GM12878 (cell line): ENCODE measurements at regions not wholly inside any gene's neighbourhood (a gene's known extent, or its start where the extent isn't known, plus 50 kb on each side); places are given as distances from the start of the nearest gene placed in this dataset.

ENCODE experiments used
- CBX3 ChIP-seq: fragments of 200-600 bp; sonication (generic); IDR thresholded peaks from 2 replicates; pipeline ENCODE4 v1.6.1; 2016; ENCODE audit warnings: low read depth, borderline replicate concordance
- CHD1 ChIP-seq: IDR thresholded peaks from 2 replicates; pipeline ENCODE4 v1.6.1; 2012; ENCODE audit warnings: low read depth, low read length, improper control_type of control experiment
- EED ChIP-seq: sonication (generic); IDR thresholded peaks from 2 replicates; pipeline ENCODE4 v1.6.1; 2016; ENCODE audit warnings: antibody characterized with exemption, low read depth
- GABPA ChIP-seq: IDR thresholded peaks from 2 replicates; pipeline ENCODE4 v1.6.1; 2014; ENCODE audit warnings: antibody characterized with exemption, low read depth, mild to moderate bottlenecking, inconsistent platforms
- IRF5 ChIP-seq: fragments of 450-650 bp; IDR thresholded peaks from 2 replicates; pipeline ENCODE4 v1.6.1; 2017; ENCODE audit warnings: borderline replicate concordance
- MTA3 ChIP-seq: IDR thresholded peaks from 2 replicates; pipeline ENCODE4 v1.6.1; 2012; ENCODE audit warnings: low read length, inconsistent platforms, borderline replicate concordance
- NBN ChIP-seq: fragments of 450-650 bp; IDR thresholded peaks from 2 replicates; pipeline ENCODE4 v1.6.1; 2016
- PAX5 ChIP-seq: IDR thresholded peaks from 2 replicates; pipeline ENCODE4 v1.6.1; 2011; ENCODE audit warnings: low read depth, low read length, borderline replicate concordance
- RELB ChIP-seq: fragments of 450-650 bp; IDR thresholded peaks from 2 replicates; pipeline ENCODE4 v1.6.1; 2017; ENCODE audit warnings: low read depth, mild to moderate bottlenecking, moderate library complexity
- REST ChIP-seq: IDR thresholded peaks from 2 replicates; pipeline ENCODE4 v1.6.1; 2012; ENCODE audit warnings: mild to moderate bottlenecking, low read depth, low read length
- TCF7 ChIP-seq: IDR thresholded peaks from 2 replicates; pipeline ENCODE4 v1.6.1; 2014; ENCODE audit warnings: antibody characterized with exemption, borderline replicate concordance
- USF2 ChIP-seq: IDR thresholded peaks from 2 replicates; pipeline ENCODE4 v1.6.1; 2011; ENCODE audit warnings: low read depth, low read length, improper control_type of control experiment, borderline replicate concordance
- ZBTB11 ChIP-seq: fragments of 450-650 bp; formaldehyde crosslinking; IDR thresholded peaks from 2 replicates; pipeline ENCODE4 v1.5.0; 2022; ENCODE audit warnings: mild to moderate bottlenecking, missing genetic modification characterization
- ZNF592 ChIP-seq: fragments of 450-650 bp; IDR thresholded peaks from 2 replicates; pipeline ENCODE4 v1.6.1; 2017; ENCODE audit warnings: mild to moderate bottlenecking, moderate library complexity

GRCh38 chr9:107759009-107759822 lies 269.6 kb upstream of the KLF4 start (continued):
- TF ChIP-seq RELB (peak; percentile 78), USF2 (no peak), REST (no peak), NBN (peak; percentile 72), ZBTB11 (CRISPR knock-in tag) (0 out of 2 replicates have a peak, but pooled peaks have one; percentile 22), ZNF592 (0 out of 2 replicates have a peak, but pooled peaks have one; percentile 23), GABPA (no peak), PAX5 (no peak), TCF7 (no peak), CHD1 (no peak), EED (no peak), CBX3 (no peak), IRF5 (no peak), MTA3 (no peak)
